GM21786 (cell line): ENCODE measurements at regions not wholly inside any gene's neighbourhood (a gene's known extent, or its start where the extent isn't known, plus 50 kb on each side); places are given as distances from the start of the nearest gene placed in this dataset.
A peak's percentile ranks its signal among the peaks of the same experiment; 100 is the strongest.

Source experiments
- ATAC-seq: cut with Tn5 transposase; IDR thresholded peaks from one replicate; pipeline ENCODE4 v1.9.1; 2021; ENCODE audit not compliant: unreplicated experiment

GRCh38 chr3:76754247-76754646, 285.7 kb upstream of the ROBO2 start:
- no peak for ATAC-seq

- no peak for ATAC-seq
Measured at GRCh38 chr3:76756577-76756976, 283.3 kb upstream of the ROBO2 start.

GRCh38 chr3:76760336-76760735, 279.6 kb upstream of the ROBO2 start:
- no peak for ATAC-seq

DNA sequence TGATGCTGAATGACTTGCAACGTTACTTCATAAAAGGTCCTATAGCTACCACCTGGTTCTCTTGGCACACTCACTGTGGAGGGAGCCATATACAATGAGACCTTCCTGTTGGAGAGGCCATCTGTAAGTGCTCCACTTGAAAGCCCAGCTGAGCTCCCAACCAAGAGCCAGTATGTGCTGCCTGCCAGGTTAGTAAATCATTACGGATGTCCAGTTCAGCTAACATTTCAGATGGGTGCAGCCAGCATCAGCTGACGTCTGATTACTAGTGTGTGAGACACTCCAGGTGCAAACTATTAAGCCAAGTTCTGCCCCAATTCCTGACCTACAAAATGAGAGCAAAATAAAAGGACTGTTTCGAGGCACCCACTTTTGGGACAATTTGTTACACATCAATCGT, 274.4 kb upstream of the ROBO2 start:
- no peak for ATAC-seq

DNA sequence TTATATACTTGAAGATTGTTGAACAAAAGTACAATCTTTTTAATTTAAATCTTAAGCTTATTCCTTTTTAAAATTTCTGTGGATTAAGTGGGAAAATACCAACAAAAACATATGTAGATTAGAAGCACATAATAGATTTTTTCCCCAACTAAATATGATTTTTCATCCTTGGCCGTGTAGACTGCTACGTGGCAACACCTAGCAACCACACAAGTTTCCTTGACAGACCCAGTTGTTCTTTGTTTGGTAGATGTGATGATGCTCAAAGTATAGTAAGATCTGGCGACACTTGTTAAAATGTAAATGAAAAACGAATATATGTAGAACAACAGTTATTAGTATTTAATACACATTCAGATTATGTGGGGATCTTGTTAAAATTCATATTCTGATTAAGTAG, 271.0 kb upstream of the ROBO2 start:
- ATAC-seq = no peak

DNA sequence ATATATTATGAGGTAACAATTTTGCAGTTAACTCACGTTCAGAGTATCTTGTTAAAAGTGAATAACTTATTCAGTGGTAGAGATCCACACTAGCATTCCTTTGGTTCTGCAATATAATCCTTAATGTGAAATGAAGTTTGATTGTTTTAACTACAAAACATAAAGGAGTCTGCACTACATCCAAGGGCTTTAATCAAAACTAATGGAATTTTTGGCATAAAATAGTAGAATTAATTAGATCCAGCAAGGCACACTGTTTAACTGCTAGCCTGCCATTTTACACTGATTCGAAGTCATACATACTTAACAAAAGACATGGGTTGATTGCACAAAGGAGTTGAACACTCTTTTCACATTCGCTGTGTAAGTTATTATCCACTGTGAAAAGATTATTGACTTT, 263.0 kb upstream of the ROBO2 start:
- no peak for ATAC-seq

DNA sequence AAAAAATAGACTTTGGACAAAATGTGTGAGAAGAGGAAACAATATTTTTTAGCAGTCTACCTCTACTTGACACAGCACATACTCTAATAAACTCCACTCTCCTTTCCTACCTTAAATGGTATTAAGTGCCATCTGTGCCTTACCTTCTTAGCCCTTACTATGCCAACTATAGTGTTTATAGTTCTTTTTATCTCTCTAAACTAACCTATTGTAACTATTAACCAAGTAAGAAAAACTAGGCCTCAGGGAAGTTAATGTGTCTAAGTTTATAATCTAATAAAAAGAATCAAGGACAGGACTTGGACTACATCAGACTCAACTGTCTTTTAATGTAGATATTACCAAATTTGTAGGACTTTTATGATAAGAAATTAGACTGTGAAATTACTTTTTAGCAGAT, 251.7 kb upstream of the ROBO2 start:
- ATAC-seq = no peak

GRCh38 chr3:76789237-76789636, 250.7 kb upstream of the ROBO2 start:
- no peak for ATAC-seq

DNA sequence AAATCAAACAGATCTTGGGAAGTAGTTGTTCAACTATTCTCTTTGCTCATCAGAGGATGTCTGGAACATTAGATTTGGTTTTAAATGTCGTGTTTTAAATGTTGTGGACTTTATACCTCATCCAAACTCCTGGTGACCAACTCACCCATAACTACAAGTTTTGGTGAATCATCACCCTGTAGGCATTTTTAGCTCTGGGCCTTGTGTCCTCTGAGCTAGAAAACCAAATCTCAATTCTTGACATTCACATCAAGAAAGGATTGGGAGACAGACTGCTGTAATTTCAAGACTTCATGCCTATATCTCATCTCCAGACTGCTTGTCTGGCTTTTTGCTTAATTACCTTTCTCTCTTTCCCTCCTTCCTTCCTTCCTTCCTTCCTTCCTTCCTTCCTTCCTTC, 228.5 kb upstream of the ROBO2 start:
- ATAC-seq = no peak

- ATAC-seq = no peak
Measured at GRCh38 chr3:76812649-76813242, 227.2 kb upstream of the ROBO2 start.

DNA sequence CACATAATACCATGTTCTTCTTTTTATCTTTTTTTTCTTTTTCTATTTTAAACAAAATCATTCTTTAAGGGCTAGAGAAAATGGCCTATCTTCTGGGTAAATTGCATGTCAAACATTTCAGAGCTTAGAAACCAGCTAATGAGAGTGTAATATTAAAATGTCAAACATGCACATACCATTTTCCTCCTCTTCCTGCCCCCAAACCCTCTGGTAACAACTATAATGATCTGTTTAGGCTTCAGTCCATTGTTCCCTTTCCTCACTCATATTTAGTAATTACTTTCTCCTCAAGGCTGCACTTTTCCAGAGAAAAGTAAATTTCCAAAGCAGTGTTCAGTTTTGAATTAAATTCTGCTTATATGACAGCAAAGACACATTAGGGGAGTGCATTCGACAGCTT, 224.3 kb upstream of the ROBO2 start:
- ATAC-seq = no peak

- no peak for ATAC-seq
Measured at GRCh38 chr3:76820481-76820880, 219.4 kb upstream of the ROBO2 start.

- ATAC-seq = no peak
Measured at GRCh38 chr3:76824658-76825240, 215.2 kb upstream of the ROBO2 start.

- no peak for ATAC-seq
Measured at GRCh38 chr3:76826861-76827260, 213.0 kb upstream of the ROBO2 start.

- ATAC-seq = no peak
Measured at GRCh38 chr3:76827701-76828226, 212.1 kb upstream of the ROBO2 start.

GRCh38 chr3:76834657-76835056, 205.2 kb upstream of the ROBO2 start:
- no peak for ATAC-seq

DNA sequence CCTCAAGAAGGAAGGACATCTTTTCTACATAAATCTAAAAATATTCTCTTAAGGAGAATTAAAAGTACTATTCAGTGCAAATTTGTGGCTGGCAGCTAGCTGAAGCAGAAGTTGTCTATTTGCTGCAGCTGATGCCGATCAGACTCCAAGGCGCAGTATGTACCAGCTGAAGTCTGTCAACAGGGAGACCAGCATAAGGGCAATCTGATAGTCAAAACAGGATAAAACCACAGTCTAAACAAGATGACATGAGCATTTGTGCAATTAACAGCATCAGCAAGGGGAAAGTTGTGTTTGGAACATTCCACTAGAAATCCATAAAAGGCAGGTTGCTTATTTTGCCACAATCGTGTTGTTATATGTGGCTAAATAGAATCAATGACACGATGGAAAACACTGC, 198.2 kb upstream of the ROBO2 start:
- no peak for ATAC-seq

DNA sequence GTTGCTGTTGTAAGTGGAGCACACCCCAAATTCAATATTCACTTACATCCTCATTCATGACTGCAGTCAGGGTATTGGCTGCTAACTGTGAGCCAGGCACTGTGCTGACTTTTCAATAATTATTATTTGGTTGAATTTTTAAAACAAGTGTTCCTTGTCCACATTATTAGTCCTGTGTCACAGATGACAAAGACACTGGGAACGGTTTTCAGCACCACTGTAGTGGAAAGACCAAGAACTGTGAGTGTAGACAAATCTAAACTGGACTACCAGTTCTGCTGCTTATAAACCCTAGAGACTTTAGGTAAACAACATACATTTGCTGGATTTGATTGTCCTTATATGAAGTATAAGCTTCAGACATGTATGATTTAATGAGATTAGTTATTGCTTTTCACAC, 197.7 kb upstream of the ROBO2 start:
- no peak for ATAC-seq

DNA sequence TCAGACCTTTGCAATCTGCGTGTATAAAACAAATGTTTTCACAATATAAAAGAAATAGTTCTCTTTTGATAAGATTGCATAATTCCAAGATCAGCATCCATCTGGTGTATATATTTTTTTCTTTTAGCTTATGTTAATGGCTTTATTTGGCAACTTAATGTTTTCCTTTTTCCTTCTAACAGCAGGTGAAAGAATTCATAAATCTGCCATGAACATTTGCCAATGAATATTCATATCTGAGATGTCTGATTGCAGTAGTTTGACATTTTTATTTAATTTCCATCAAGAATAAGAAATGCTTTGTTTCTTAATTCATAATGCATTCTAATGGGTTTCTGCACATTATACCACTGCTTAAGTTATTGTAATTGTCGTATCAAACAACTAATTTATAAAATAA, 184.4 kb upstream of the ROBO2 start:
- no peak for ATAC-seq

- peak; percentile 54 for ATAC-seq
Measured at GRCh38 chr3:76859596-76859995, 180.3 kb upstream of the ROBO2 start.

- no peak for ATAC-seq
Measured at GRCh38 chr3:76864355-76864754, 175.5 kb upstream of the ROBO2 start.

GRCh38 chr3:76866729-76867408, 173.0 kb upstream of the ROBO2 start:
- ATAC-seq = peak; percentile 79
